HG02884 (cell line): ENCODE measurements at regions not wholly inside any gene's neighbourhood (a gene's known extent, or its start where the extent isn't known, plus 50 kb on each side); places are given as distances from the start of the nearest gene placed in this dataset.

Experiments used
- ATAC-seq: cut with Tn5 transposase; IDR thresholded peaks from one replicate; pipeline ENCODE4 v1.9.1; 2021; ENCODE audit warnings: mild to moderate bottlenecking, moderate library complexity; ENCODE audit not compliant: unreplicated experiment

- ATAC-seq = no peak
Observed at GRCh38 chr4:30667919-30668318, 52.2 kb upstream of the PCDH7 start.

GRCh38 chr4:30670206-30670605 is 50.0 kb upstream of the PCDH7 start:
- no peak for ATAC-seq
